SH-SY5Y (cell line): ENCODE measurements at regions not wholly inside any gene's neighbourhood (a gene's known extent, or its start where the extent isn't known, plus 50 kb on each side); places are given as distances from the start of the nearest gene placed in this dataset.

Experiments
- GATA2 ChIP-seq: IDR thresholded peaks from 2 replicates; pipeline ENCODE4 v1.6.1; 2011; ENCODE audit warnings: mild to moderate bottlenecking, low read depth, low read length
- GATA3 ChIP-seq: IDR thresholded peaks from 2 replicates; pipeline ENCODE4 v1.6.1; 2011; ENCODE audit warnings: low read depth, mild to moderate bottlenecking, low read length, moderate library complexity

DNA sequence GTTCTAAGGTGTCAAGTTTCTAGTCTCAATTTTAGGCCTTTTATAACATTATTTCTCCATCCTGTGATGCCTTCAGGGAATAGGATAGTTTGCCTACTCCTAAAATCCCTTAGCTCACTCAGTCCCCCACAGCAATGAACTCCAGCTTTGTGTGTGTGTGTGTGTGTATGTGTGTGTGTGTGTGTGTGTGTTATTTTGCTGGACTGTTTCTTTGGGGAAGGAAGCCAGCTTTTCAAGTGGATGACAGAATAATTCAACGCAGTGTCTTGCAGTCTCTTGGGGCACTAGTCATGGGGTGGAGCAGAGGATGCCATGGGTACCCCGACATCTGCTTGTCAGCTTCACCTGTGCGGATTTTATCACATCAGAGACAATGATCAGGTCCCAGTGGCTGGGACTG lies 262.8 kb upstream of the DAPK1 start:
- TF ChIP-seq GATA3 (no peak), GATA2 (no peak)

GRCh38 chr9:87236546-87236945 lies 261.1 kb upstream of the DAPK1 start:
- TF ChIP-seq GATA2 (no peak), GATA3 (no peak)

- TF ChIP-seq GATA2: no peak
- TF ChIP-seq GATA3: no peak
Observed at GRCh38 chr9:87237336-87237735, 260.3 kb upstream of the DAPK1 start.

DNA sequence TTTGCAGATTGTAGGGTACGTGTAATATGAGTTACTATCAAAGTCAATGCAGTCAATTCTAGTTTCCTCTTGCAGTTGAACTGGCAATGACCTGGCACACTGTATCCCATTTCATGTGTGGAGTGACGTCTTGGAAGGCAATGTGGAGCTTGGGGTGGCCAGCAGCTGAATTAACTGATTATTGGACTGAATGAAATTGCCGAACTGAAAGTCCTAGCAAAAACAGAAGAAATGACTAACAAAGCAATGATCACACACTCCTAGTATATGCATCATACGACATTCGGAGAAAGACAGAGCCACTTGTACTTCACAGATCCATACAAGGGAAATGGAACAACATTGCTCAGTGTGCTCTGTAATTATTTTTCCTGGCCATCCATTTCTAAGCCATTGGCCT lies 259.1 kb upstream of the DAPK1 start:
- TF ChIP-seq GATA3: no peak
- no peak for TF ChIP-seq GATA2

- TF ChIP-seq GATA2 (0 out of 2 replicates have a peak, but pooled peaks have one; percentile 20), GATA3 (no peak)
Observed at GRCh38 chr9:87239312-87239711, 258.4 kb upstream of the DAPK1 start.

GRCh38 chr9:87243602-87244001 lies 254.1 kb upstream of the DAPK1 start:
- TF ChIP-seq GATA3 (no peak), GATA2 (no peak)

DNA sequence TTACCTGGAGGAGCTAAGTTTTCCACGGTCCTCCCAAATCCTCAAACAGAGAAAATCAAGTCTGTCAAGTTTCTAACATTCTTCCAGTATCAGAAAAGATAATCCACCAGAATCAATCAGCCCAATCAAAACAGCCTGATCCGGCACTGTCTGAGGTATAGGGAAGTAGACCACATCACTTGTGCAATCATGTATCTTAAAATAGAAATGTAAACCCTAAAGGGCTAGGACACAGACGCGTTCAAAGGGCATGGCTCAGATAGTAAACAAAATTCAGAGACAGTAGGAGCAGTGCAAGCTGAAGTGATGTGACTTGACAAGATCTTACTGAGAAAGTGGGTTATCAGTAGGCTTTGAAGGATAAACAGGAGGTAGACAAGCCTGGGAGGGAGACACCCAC lies 252.4 kb upstream of the DAPK1 start:
- TF ChIP-seq GATA3: no peak
- TF ChIP-seq GATA2: no peak

GRCh38 chr9:87247097-87247496 lies 250.6 kb upstream of the DAPK1 start:
- TF ChIP-seq GATA3 (no peak), GATA2 (no peak)

DNA sequence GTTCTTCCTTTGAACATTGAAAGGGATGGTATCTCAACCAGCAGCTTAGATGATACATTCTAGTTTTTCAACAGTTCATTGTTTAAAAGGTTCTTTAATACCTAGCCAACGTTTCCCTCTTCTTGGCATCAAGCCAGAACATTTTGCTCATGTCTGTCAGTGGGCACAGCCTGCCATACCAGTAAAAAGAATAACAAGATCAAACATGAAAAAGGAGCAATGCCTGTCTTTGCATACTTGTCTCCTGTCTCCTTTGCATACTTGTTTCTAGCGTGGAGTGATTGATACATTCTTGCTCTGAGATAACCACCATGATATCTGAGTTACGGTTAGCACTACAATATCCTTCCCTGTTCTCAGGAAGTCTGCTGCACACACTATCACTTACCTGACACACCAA lies 248.6 kb upstream of the DAPK1 start:
- TF ChIP-seq GATA3: no peak
- no peak for TF ChIP-seq GATA2

DNA sequence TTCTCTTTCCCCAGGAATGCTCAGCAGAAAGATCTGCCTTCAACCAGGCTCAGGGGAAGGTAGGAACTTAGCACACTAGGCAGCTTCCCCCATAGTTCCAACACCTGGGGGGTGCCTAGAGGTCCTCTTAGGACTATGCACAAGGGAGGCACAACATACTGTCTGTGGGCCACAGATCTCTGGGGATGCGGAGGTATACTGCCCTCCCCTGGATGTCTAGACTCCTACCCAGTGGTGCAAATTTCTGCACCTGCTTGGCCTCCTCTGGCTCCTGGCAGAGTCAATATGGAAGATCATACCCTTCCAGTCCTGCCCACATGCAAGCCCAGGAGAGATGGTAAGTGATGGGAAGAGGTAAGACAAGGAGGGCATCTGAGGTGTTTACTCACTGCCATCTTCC lies 247.5 kb upstream of the DAPK1 start:
- TF ChIP-seq GATA2 (no peak), GATA3 (no peak)

DNA sequence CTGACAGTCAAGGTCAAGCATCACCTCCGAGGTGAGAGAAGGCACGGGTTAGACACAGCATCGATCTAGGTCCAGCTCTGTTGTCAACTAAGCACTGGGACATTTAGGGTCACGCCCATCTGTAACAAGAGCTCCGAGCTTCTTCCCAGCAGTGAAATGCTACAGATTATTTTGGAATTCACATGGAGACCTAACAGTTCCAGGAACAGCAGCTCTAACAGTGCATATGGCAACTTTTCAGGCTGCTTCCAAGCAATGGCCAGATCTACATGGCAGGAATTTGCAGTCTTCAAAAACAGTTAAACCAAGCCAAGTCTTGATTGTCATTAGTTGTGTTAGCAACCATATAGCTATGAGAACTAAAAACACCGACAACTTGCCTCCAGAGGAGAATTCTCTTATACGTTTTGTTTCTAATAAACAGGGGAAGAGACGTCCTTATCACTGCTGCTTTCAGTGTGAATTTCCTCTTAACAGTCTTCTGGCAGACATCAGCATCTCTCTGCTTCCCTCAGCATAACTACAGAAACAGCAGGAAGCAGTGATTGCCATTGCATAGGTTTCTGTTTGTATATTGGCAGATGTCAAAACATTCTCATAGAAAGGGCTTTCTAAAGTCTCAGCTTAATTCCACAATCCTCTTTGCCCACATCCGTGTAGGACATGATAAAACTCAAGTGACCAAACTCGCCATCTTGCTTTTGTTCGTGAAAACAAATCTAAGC lies 242.1 kb upstream of the DAPK1 start:
- TF ChIP-seq GATA2: no peak
- TF ChIP-seq GATA3: no peak

DNA sequence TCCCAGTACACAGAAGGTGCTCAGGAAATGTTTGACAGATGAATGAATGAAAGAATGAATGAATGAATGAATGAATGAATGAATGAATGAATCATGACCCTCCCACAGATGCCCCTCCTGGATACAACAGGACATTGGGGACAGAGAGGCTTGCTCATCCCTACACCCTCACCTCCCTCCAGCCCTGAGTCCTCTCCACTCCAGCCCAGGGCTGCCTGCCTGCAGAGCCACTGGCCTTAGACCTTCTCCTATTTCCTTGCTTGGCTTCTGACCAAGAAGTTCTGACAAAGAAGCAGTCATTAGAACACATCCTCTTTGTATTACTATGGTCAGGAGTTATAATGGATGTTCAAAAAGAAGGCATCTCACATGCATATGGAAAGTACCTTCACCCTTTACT lies 240.7 kb upstream of the DAPK1 start:
- TF ChIP-seq GATA3: no peak
- no peak for TF ChIP-seq GATA2

- TF ChIP-seq GATA2: no peak
- TF ChIP-seq GATA3: no peak
Observed at GRCh38 chr9:87259543-87260518, 237.8 kb upstream of the DAPK1 start.

DNA sequence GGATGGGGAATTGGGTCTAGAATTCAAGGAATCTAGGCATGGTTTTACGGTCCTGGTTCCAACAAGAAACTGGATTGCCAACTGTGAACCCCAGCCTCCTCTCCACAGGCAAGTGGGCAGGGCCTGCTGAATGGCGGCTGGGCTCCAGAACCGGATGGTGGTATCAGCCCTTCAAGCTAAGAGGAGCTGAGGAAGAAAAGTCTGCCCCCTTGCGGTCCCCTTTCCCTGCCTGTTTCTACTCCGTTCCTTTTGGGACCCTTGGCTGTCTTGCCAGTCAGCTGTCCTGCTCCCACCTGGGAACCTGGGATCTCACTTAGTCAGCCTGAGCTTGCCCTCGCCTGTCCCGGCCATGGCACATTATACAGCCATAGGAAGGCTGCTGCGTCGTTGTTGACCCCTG lies 234.4 kb upstream of the DAPK1 start:
- TF ChIP-seq GATA3: no peak
- TF ChIP-seq GATA2: no peak

- TF ChIP-seq GATA2 (no peak), GATA3 (no peak)
Observed at GRCh38 chr9:87266697-87267096, 231.0 kb upstream of the DAPK1 start.
